Progenitor cell of endocrine pancreas (in vitro differentiated cells): ENCODE measurements at regions not wholly inside any gene's neighbourhood (a gene's known extent, or its start where the extent isn't known, plus 50 kb on each side); places are given as distances from the start of the nearest gene placed in this dataset.

Experiments used
- DNase-seq: peaks from one replicate; pipeline ENCODE4 v3.0.0; 2021; ENCODE audit warnings: low spot score; ENCODE audit not compliant: unreplicated experiment
- H3K27ac Mint-ChIP-seq: 2 replicates; pipeline ENCODE4 v1.8.0; 2021; ENCODE audit warnings: mild to moderate bottlenecking, moderate library complexity, mixed read lengths
- H3K27me3 Mint-ChIP-seq: 2 replicates; pipeline ENCODE4 v1.8.0; 2021; ENCODE audit warnings: mixed read lengths
- H3K36me3 Mint-ChIP-seq: 2 replicates; pipeline ENCODE4 v1.8.0; 2022; ENCODE audit warnings: mixed read lengths; ENCODE audit not compliant: insufficient read depth
- H3K4me1 Mint-ChIP-seq: 2 replicates; pipeline ENCODE4 v1.8.0; 2021; ENCODE audit warnings: low read depth, mixed read lengths
- H3K4me3 Mint-ChIP-seq: 2 replicates; pipeline ENCODE4 v1.8.0; 2021; ENCODE audit warnings: low read depth, mild to moderate bottlenecking, moderate library complexity, mixed read lengths
- H3K9me3 Mint-ChIP-seq: 2 replicates; pipeline ENCODE4 v1.8.0; 2021; ENCODE audit warnings: low read depth, mixed read lengths
- TF ChIP-seq, protein P1 (sequence below): fragments of 200-600 bp; sonication (generic); IDR thresholded peaks from one replicate; pipeline ENCODE4 v1.5.0; 2021; ENCODE audit warnings: antibody characterized with exemption, mild to moderate bottlenecking; ENCODE audit not compliant: unreplicated experiment

DNA sequence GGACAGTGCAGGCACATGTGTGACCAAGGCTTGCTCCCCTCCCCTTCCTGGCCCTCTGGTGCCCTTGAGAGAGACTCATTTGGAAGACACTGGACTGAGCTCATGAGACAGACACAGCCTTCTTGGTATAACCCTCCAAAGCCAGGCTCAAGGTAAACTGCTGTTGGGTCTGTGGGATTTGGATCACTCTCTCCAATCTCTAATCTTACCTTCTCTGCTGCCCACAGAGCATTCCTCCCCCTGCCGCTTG is 105.0 kb upstream of the MAMLD1 start:
- Mint-ChIP-seq H3K4me1 (no peaks in the 10 kb centered on the region), H3K36me3 (no peaks in the 10 kb centered on the region), H3K27me3 (no peaks in the 10 kb centered on the region), H3K27ac (no peak overlapping the region), H3K4me3 (no peak overlapping the region), H3K9me3 (peaks cover 15% of the 10 kb centered on the region)
- TF ChIP-seq, protein P1, sequence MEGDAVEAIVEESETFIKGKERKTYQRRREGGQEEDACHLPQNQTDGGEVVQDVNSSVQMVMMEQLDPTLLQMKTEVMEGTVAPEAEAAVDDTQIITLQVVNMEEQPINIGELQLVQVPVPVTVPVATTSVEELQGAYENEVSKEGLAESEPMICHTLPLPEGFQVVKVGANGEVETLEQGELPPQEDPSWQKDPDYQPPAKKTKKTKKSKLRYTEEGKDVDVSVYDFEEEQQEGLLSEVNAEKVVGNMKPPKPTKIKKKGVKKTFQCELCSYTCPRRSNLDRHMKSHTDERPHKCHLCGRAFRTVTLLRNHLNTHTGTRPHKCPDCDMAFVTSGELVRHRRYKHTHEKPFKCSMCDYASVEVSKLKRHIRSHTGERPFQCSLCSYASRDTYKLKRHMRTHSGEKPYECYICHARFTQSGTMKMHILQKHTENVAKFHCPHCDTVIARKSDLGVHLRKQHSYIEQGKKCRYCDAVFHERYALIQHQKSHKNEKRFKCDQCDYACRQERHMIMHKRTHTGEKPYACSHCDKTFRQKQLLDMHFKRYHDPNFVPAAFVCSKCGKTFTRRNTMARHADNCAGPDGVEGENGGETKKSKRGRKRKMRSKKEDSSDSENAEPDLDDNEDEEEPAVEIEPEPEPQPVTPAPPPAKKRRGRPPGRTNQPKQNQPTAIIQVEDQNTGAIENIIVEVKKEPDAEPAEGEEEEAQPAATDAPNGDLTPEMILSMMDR, result no peak
- DNase-seq, result no peak

DNA sequence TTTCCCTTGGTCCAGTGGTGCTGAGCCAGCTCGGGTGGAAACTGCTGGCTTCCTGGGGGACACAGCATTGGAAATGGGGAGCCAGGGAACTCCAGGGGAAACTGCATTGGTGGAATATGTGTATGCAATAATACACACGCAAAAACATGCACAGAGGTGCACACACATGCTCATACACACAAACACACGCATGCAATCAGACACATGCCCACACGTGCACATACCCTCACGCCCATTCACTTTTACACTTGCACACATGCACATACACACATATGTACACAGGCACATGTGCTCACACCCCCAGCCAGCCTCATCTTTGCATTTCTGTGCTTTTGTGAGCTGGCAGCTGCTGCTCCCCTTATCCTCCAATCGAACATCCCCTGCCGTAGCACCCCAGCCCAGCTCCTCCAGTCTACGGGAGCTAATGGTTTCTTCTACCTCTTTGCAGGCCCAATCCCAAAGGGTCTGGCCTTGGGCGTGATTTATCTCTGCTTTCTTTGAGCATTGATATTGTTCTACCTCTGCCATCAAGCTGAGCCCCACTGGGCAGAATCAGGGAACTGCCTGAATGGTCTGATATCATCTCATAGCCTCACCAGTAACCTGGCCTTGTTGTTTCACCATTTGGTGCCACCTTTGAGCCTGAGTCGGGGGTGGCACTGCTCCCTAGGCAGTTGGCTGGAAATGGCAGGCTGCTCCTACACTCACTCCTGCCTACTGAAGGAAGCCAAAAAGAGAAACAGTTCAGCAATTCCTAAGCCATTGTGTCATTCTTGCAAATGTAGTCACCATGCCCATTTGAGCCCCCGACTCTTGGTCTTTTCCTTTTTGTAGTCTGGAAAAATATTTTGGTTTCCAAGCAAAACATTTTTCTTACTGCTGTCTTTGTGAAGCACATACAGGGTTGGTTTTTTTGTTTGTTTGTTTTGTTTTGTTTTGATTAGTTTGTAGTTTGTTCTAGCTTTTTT is 104.4 kb upstream of the MAMLD1 start:
- Mint-ChIP-seq H3K27ac (no peak overlapping the region), H3K4me1 (no peaks in the 10 kb centered on the region), H3K27me3 (no peaks in the 10 kb centered on the region), H3K9me3 (peaks cover 18% of the 10 kb centered on the region), H3K36me3 (no peaks in the 10 kb centered on the region), H3K4me3 (no peak overlapping the region)
- TF ChIP-seq, protein P1, result no peak
- no peak for DNase-seq

DNA sequence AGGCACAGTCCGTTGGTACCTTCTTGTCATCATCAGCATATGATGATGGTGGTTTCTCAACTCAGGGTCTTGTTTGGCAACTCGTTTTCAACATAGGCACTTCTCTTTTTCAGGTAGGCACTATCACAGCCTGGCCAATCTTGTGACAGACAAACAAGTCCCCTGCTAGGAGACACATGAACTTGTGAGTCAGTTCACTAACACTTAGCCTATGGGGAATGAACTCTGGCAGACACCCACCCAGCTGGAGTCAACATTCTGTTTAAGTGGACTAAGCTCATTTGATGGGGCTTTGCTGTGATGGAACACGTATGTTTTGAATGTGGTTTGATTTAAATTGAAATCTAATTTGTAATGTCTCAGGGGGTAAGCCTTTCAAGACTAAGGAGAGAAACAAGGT is 100.7 kb upstream of the MAMLD1 start:
- H3K4me3 Mint-ChIP-seq, result no peak overlapping the region
- TF ChIP-seq, protein P1, result no peak
- no peak for DNase-seq

DNA sequence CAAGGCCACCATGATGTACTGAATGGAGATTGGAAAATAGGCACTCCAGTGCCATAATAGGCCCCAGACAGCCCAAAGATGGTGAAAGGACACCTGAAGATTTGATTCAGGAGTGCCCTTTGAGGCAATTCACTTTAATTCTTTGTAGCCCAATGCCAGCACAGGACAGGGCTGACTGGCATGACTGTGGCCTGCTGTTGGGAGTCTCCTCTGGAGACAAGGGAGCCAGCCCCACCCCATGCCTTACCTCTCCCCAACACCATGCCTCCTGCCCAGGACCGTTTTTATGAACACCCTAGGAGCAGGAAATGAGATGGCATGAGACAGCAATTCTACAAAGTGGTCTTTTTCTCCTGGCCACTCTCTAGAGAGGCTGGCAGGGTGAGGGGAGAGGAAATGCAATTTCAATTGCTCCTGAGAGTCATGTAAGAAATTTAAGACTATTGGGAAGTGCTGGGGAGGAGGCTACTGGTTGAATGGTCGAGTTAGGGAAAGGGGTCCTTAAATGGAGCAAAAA is 94.2 kb upstream of the MAMLD1 start:
- TF ChIP-seq, protein P1, result no peak
- Mint-ChIP-seq H3K4me1 (peaks cover 19% of the 10 kb centered on the region), H3K4me3 (no peak overlapping the region), H3K27ac (peak overlapping the region; percentile 76), H3K9me3 (peaks cover 28% of the 10 kb centered on the region), H3K27me3 (no peaks in the 10 kb centered on the region), H3K36me3 (no peaks in the 10 kb centered on the region)
- DNase-seq, result no peak

More for the DNA sequence above, 100.7 kb upstream of the MAMLD1 start:
- Mint-ChIP-seq H3K9me3 (peaks cover 16% of the 10 kb centered on the region), H3K36me3 (no peaks in the 10 kb centered on the region), H3K4me1 (no peaks in the 10 kb centered on the region), H3K27me3 (no peaks in the 10 kb centered on the region), H3K27ac (no peak overlapping the region)

DNA sequence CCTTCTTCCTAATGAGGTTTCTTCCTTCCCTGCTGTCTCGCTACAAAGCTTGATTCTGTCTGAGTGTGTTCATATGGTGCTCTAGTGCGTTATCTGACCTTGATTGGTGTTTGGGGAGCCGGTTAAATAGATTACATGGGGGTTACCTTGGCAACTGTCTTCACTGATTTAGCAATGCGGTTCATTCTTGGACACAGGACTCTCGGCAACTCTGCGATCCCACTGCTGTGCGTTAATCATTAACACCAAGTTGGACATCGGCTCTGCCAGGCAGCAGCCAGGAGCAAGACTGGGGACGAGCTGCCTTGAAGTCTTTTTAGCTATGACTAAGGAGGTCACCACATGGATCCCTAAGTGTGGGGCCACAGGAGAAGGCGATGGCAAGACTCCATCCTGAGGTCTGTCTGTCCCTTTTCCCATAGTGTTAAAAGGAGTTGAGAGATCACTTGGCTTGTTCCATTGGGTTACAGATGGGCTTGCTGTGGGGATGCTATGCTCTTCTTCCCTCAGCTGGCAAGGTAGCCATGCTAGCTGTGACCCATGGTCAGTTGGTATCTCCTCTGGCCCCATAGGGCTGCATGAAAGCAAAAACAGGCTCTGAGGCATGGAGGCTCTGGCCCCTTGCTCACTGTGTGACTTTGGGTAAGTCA is 93.4 kb upstream of the MAMLD1 start:
- peak; percentile 27 for DNase-seq
- Mint-ChIP-seq H3K4me3 (peak overlapping the region; percentile 43), H3K9me3 (peaks cover 30% of the 10 kb centered on the region), H3K4me1 (peaks cover 19% of the 10 kb centered on the region), H3K36me3 (no peaks in the 10 kb centered on the region), H3K27me3 (no peaks in the 10 kb centered on the region), H3K27ac (peak overlapping the region; percentile 62)
- TF ChIP-seq, protein P1, result no peak
